HepG2 (cell line): ENCODE measurements at regions not wholly inside any gene's neighbourhood (a gene's known extent, or its start where the extent isn't known, plus 50 kb on each side); places are given as distances from the start of the nearest gene placed in this dataset.

Source experiments
- CREB1 ChIP-seq, 2 experiments: fragments of 450-650 bp in 1 of 2; IDR thresholded peaks; 2 replicates each; pipeline ENCODE4 v1.6.1; 2016 to 2017; ENCODE audit warnings: control low read depth in 1 of 2, mild to moderate bottlenecking in 1 of 2, missing compliant biosample characterization in 1 of 2, missing genetic modification characterization in 1 of 2
- FOXK1 ChIP-seq: sonication (generic); formaldehyde crosslinking; IDR thresholded peaks from 2 replicates; pipeline ENCODE4 v1.4.0; 2020; ENCODE audit warnings: low read depth, missing genetic modification reagents, borderline replicate concordance
- FOXK2 ChIP-seq: fragments of 450-650 bp; IDR thresholded peaks from 2 replicates; pipeline ENCODE4 v1.6.1; 2016
- GABPA ChIP-seq, 2 experiments: IDR thresholded peaks; 2 replicates each; pipeline ENCODE4 v1.6.1; 2011 to 2016; ENCODE audit warnings: low read depth in 2 of 2, low read length in 1 of 2, missing biosample characterization in 1 of 2, missing genetic modification characterization in 1 of 2
- MTF2 ChIP-seq: sonication (generic); formaldehyde crosslinking; IDR thresholded peaks from 2 replicates; pipeline ENCODE4 v1.5.0; 2020; ENCODE audit warnings: missing genetic modification reagents, borderline replicate concordance
- PHF21A ChIP-seq: sonication (generic); formaldehyde crosslinking; IDR thresholded peaks from 2 replicates; pipeline ENCODE4 v1.5.0; 2020; ENCODE audit warnings: mild to moderate bottlenecking, missing genetic modification reagents
- ZNF121 ChIP-seq: sonication (generic); formaldehyde crosslinking; IDR thresholded peaks from 2 replicates; pipeline ENCODE4 v1.5.0; 2020; ENCODE audit warnings: mild to moderate bottlenecking, missing genetic modification reagents
- ZNF501 ChIP-seq: sonication (generic); formaldehyde crosslinking; IDR thresholded peaks from 2 replicates; pipeline ENCODE4 v1.5.1; 2020; ENCODE audit warnings: mild to moderate bottlenecking, moderate library complexity, missing genetic modification reagents
- TF ChIP-seq, protein P1 (sequence below), 2 experiments: fragments of 450-650 bp in 1 of 2; sonication (generic) in 1 of 2; formaldehyde crosslinking in 1 of 2; IDR thresholded peaks; 2 replicates each; pipeline versions ENCODE4 v1.6.1 to v1.8.0; 2016 to 2022; ENCODE audit warnings: antibody characterized with exemption in 1 of 2, mild to moderate bottlenecking in 1 of 2, missing genetic modification reagents in 1 of 2

DNA sequence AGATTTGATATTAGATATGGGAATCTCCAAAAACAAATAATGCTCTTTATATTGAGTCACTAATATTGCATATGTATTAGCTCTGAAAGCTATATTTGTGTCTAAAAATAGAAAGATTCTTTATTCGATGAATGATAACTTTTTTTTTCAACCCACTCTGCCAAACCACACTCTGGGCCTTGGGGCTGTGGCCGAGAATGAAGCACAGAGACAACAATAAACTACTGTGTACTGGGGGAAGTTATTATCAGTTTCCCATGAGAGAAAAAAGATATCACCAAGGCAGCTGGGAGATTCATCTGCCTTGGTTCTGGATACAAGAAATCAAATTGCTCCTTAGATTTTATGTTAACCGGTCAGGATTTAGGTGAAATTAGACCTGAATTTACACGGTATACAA, 762.2 kb downstream of the SUCLG1 start:
- no peak for TF ChIP-seq GABPA (IDR thresholded peaks at IDR 0.05; ENCODE audit: low read depth, low read length)
- no peak for TF ChIP-seq GABPA (CRISPR knock-in tag; IDR thresholded peaks at IDR 0.05; ENCODE audit: low read depth)
- no peak for TF ChIP-seq FOXK1 (CRISPR knock-in tag)
- TF ChIP-seq FOXK2: no peak
- no peak for TF ChIP-seq MTF2 (CRISPR knock-in tag)
- no peak for TF ChIP-seq PHF21A (CRISPR knock-in tag)
- no peak for TF ChIP-seq CREB1 (IDR thresholded peaks at IDR 0.05)
- no peak for TF ChIP-seq CREB1 (CRISPR knock-in tag; IDR thresholded peaks at IDR 0.05)
- no peak for TF ChIP-seq ZNF121
- no peak for TF ChIP-seq ZNF501
- TF ChIP-seq, protein P1, sequence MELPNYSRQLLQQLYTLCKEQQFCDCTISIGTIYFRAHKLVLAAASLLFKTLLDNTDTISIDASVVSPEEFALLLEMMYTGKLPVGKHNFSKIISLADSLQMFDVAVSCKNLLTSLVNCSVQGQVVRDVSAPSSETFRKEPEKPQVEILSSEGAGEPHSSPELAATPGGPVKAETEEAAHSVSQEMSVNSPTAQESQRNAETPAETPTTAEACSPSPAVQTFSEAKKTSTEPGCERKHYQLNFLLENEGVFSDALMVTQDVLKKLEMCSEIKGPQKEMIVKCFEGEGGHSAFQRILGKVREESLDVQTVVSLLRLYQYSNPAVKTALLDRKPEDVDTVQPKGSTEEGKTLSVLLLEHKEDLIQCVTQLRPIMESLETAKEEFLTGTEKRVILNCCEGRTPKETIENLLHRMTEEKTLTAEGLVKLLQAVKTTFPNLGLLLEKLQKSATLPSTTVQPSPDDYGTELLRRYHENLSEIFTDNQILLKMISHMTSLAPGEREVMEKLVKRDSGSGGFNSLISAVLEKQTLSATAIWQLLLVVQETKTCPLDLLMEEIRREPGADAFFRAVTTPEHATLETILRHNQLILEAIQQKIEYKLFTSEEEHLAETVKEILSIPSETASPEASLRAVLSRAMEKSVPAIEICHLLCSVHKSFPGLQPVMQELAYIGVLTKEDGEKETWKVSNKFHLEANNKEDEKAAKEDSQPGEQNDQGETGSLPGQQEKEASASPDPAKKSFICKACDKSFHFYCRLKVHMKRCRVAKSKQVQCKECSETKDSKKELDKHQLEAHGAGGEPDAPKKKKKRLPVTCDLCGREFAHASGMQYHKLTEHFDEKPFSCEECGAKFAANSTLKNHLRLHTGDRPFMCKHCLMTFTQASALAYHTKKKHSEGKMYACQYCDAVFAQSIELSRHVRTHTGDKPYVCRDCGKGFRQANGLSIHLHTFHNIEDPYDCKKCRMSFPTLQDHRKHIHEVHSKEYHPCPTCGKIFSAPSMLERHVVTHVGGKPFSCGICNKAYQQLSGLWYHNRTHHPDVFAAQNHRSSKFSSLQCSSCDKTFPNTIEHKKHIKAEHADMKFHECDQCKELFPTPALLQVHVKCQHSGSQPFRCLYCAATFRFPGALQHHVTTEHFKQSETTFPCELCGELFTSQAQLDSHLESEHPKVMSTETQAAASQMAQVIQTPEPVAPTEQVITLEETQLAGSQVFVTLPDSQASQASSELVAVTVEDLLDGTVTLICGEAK (IDR thresholded peaks at IDR 0.05): no peak
- TF ChIP-seq, protein P1 (CRISPR knock-in tag; IDR thresholded peaks at IDR 0.05): no peak
